ENCODE measurements at regions not wholly inside any gene's neighbourhood (a gene's known extent, or its start where the extent isn't known, plus 50 kb on each side); places are given as distances from the start of the nearest gene placed in this dataset.

GRCh38 chr7:119994928-119995327, 278.0 kb upstream of the KCND2 start:
- TF ChIP-seq POLR2AphosphoS5 (IDR thresholded peaks at IDR 0.05; ENCODE audit: low read depth) = no peak
- no peak for TF ChIP-seq CTCF (IDR thresholded peaks at IDR 0.05; ENCODE audit: insufficient read depth, low read length)
